ENCODE measurements at regions not wholly inside any gene's neighbourhood (a gene's known extent, or its start where the extent isn't known, plus 50 kb on each side); places are given as distances from the start of the nearest gene placed in this dataset.

DNA sequence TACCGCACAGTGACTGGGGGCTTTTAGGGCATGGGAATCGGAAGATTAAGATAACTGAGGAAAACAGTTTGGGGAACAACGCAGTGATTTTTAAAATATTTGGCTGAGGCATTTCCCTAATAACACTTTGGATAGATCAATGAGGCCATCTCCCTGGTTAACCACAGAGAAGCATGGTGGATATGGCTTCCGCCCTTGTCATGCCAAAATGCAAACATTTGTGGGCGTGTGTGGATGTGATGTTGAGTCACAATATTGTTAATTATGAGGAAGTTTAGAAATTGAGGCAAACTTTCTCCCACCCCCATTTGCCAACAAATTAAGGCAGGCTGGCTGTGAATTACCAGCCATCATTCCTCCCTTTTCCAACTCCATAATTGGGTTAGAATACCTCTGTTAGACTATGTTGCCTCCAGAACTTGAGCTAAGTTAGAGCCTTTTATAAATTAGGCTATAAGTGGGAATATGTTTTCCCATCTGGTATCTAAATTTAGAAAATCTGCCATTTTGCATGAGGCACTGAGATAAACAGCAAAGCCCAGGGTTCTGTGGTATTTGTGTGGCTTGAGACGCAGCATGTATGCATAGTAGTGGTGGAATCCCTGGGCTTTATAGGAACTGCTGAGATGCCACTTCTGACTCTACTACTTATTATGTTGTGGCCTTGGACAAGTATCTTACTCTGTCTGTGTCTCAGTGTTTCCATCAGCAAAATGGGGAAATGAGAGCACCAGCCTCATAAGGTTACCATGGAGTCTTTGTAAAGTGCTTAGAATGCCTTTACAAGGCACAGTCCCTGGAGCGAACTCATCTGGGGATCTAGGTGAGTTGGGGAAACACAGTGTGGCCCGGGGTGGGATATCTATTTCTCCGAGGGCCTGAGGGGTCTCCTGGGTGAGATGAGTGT lies 154.6 kb downstream of the C1orf94 start:
- Mint-ChIP-seq H3K4me3 (ENCODE audit: low read depth) (no peak overlapping the region), H3K27me3 (peaks cover 20% of the 10 kb centered on the region), H3K9me3 (ENCODE audit: low read depth) (no peaks in the 10 kb centered on the region), H3K4me1 (ENCODE audit: low read depth) (peaks cover 1% of the 10 kb centered on the region), H3K27ac (no peak overlapping the region), H3K36me3 (ENCODE audit: insufficient read depth) (no peaks in the 10 kb centered on the region)
- DNase-seq (ENCODE audit: low spot score, unreplicated experiment): no peak
- TF ChIP-seq, protein P1, sequence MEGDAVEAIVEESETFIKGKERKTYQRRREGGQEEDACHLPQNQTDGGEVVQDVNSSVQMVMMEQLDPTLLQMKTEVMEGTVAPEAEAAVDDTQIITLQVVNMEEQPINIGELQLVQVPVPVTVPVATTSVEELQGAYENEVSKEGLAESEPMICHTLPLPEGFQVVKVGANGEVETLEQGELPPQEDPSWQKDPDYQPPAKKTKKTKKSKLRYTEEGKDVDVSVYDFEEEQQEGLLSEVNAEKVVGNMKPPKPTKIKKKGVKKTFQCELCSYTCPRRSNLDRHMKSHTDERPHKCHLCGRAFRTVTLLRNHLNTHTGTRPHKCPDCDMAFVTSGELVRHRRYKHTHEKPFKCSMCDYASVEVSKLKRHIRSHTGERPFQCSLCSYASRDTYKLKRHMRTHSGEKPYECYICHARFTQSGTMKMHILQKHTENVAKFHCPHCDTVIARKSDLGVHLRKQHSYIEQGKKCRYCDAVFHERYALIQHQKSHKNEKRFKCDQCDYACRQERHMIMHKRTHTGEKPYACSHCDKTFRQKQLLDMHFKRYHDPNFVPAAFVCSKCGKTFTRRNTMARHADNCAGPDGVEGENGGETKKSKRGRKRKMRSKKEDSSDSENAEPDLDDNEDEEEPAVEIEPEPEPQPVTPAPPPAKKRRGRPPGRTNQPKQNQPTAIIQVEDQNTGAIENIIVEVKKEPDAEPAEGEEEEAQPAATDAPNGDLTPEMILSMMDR (IDR thresholded peaks at IDR 0.05; ENCODE audit: unreplicated experiment): no peak

DNA sequence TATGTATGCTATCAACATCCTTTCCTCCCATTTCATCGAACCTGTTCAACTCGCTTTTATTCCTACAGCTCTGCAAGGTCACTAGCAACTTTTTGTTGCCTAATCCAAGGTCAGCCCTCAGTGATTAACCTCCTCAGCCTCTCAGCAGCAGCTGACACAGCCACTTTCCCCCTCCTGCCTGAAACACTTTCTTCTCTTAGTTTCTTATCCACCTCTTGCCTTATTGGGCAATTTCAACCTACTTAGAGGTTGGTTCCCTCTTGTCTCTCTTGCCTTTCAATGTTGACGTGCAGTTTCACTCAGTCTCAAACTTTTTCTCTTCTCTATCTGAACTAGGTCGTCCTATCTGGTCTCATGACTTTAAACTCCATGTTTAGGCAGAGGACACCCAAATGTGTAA lies 156.3 kb downstream of the C1orf94 start:
- Mint-ChIP-seq H3K4me1 (ENCODE audit: low read depth) (peaks cover 3% of the 10 kb centered on the region), H3K36me3 (ENCODE audit: insufficient read depth) (no peaks in the 10 kb centered on the region), H3K27ac (no peak overlapping the region), H3K9me3 (ENCODE audit: low read depth) (no peaks in the 10 kb centered on the region), H3K4me3 (ENCODE audit: low read depth) (no peak overlapping the region), H3K27me3 (peaks cover 14% of the 10 kb centered on the region)
- TF ChIP-seq, protein P1 (IDR thresholded peaks at IDR 0.05; ENCODE audit: unreplicated experiment): no peak
- DNase-seq (ENCODE audit: low spot score, unreplicated experiment): no peak

DNA sequence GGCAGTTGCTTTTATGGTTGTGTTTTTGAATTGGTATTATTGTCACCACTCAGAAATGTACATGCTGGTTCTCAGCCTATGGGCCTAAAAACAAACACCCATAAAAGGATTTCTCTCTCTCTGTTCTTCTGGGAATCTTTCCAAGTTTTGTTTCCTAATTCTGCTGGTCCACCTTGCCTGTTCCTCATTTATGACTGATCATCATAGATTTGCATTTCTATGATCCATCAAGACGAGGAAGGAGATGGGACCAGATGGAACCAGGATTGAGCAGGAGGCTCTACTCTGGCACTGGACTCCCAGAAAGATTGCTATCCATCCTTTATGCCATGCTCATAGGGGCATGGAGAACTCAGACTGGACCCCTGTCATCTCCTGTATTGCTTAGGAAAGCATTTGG lies 162.2 kb downstream of the C1orf94 start:
- peaks cover 43% of the 10 kb centered on the region for H3K27me3 Mint-ChIP-seq
- peaks cover 3% of the 10 kb centered on the region for H3K4me1 Mint-ChIP-seq (ENCODE audit: low read depth)
- no peaks in the 10 kb centered on the region for H3K36me3 Mint-ChIP-seq (ENCODE audit: insufficient read depth)
- no peak overlapping the region for H3K4me3 Mint-ChIP-seq (ENCODE audit: low read depth)
- H3K27ac Mint-ChIP-seq: no peak overlapping the region
- no peaks in the 10 kb centered on the region for H3K9me3 Mint-ChIP-seq (ENCODE audit: low read depth)
- no peak for DNase-seq (ENCODE audit: low spot score, unreplicated experiment)
- TF ChIP-seq, protein P1 (IDR thresholded peaks at IDR 0.05; ENCODE audit: unreplicated experiment): no peak

DNA sequence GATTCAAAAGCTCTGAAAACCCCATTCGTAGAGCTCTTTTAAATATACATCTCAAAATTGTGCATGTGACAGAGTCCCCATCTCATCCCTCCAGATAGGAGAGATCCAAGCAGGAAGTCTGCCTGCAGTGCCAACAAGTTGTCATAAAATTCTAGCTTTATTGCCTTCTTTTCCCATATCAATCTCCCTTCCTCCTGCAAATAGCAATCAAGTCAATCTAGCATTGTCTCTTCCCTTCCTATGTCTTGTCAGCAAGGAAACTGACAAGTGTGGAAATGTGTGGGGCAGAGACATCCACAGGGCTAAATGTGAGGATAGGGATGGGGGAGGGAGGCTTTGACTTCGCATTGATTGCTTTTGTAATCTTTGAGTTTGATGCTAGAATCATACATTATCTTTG lies 165.2 kb downstream of the C1orf94 start:
- Mint-ChIP-seq H3K27ac (no peak overlapping the region), H3K27me3 (peaks cover 65% of the 10 kb centered on the region), H3K9me3 (ENCODE audit: low read depth) (no peaks in the 10 kb centered on the region), H3K4me1 (ENCODE audit: low read depth) (no peaks in the 10 kb centered on the region), H3K4me3 (ENCODE audit: low read depth) (no peak overlapping the region), H3K36me3 (ENCODE audit: insufficient read depth) (no peaks in the 10 kb centered on the region)
- no peak for DNase-seq (ENCODE audit: low spot score, unreplicated experiment)
- TF ChIP-seq, protein P1 (IDR thresholded peaks at IDR 0.05; ENCODE audit: unreplicated experiment): no peak

DNA sequence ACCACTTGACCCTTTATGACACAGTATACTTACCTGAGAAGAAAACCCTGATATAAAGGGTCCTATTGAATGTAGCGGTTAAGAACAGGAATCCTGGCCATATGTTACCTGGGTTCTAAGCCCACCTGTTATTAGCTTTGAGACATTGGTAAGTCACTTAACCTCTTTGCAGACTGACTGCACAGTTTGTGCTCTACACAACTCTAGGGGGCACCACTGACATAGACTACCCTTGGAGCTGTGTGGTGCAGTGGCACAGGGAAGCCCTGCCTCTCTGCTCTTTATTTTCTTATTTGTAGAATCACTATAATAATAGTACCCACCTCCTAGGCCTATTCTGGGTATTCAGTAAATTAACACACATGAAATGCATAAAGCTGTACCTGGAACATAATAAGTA lies 165.6 kb downstream of the C1orf94 start:
- Mint-ChIP-seq H3K27ac (no peak overlapping the region), H3K27me3 (peaks cover 68% of the 10 kb centered on the region), H3K4me3 (ENCODE audit: low read depth) (no peak overlapping the region), H3K9me3 (ENCODE audit: low read depth) (no peaks in the 10 kb centered on the region), H3K4me1 (ENCODE audit: low read depth) (no peaks in the 10 kb centered on the region), H3K36me3 (ENCODE audit: insufficient read depth) (no peaks in the 10 kb centered on the region)
- TF ChIP-seq, protein P1 (IDR thresholded peaks at IDR 0.05; ENCODE audit: unreplicated experiment): no peak
- DNase-seq (ENCODE audit: low spot score, unreplicated experiment): no peak
